ENCODE measurements at regions not wholly inside any gene's neighbourhood (a gene's known extent, or its start where the extent isn't known, plus 50 kb on each side); places are given as distances from the start of the nearest gene placed in this dataset.

GRCh38 chr18:29883114-29883513 is 1159.4 kb downstream of the DSC3 start (continued):
- TF ChIP-seq ZBTB4 (CRISPR knock-in tag; IDR thresholded peaks at IDR 0.05), result no peak
- no peak for TF ChIP-seq IRF4 (IDR thresholded peaks at IDR 0.05; ENCODE audit: low read depth, low read length)
- TF ChIP-seq FOS (IDR thresholded peaks at IDR 0.05; ENCODE audit: borderline replicate concordance, extremely low read depth, insufficient read length), result no peak
- TF ChIP-seq SMC3 (IDR thresholded peaks at IDR 0.05; ENCODE audit: borderline replicate concordance, low read length), result no peak
- no peak for TF ChIP-seq MLLT1 (IDR thresholded peaks at IDR 0.05)
- no peak for TF ChIP-seq JUNB (IDR thresholded peaks at IDR 0.05)
- no peak for TF ChIP-seq ZBTB11 (CRISPR knock-in tag; IDR thresholded peaks at IDR 0.05)
- TF ChIP-seq SUZ12 (IDR thresholded peaks at IDR 0.05; ENCODE audit: unreplicated experiment), result no peak
- no peak for TF ChIP-seq ZNF217 (IDR thresholded peaks at IDR 0.05)
